Left colon (tissue), 2 donors: ENCODE measurements at regions not wholly inside any gene's neighbourhood (a gene's known extent, or its start where the extent isn't known, plus 50 kb on each side); places are given as distances from the start of the nearest gene placed in this dataset.
"Not testable (repeated sequence)": the region's sequence is repeated elsewhere in the genome, so short reads cannot be mapped to it uniquely, and the experiment has no call there.

Source experiments
- ATAC-seq: fragments of 200-7000 bp; cut with Tn5 transposase; one replicate; pipeline ENCODE4 v1.9.1; 2020; ENCODE audit warnings: mild to moderate bottlenecking, moderate library complexity
- DNase-seq, 2 donors: peaks; one replicate each; pipeline ENCODE4 v3.0.0-alpha.2; 2020
- intact Hi-C, 2 donors: fragments of 100-400 bp; cut with DNase I in 1 of 2; cut with micrococcal nuclease in 1 of 2; formaldehyde crosslinking; loops; one replicate each; pipeline versions ENCODE4 v1.11.2 to v1.14.0; 2022; cut with DNase I, micrococcal nuclease
- donor health status: DM: no; HTN: no; CAD: no.
- donor health status: DM: yes; HTN: yes; CAD: no.

DNA sequence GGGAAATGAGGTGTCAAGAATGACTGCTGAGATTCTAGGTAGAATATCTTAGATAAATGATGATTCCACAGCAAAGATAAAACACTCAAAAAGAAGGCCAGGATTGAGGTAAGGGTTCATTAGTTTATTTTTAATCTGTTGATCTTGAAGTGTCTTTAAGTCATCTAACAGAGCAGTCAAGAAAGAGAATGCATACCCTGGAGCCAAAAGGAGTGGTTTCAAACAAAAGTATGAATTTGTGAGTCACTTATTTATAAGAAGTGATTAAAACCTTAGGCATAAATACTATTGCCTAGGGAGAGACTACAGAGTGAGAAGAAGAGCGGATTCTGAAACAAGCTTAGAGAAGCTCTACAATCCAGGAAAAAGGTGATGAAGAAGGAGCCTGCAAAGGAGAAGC, 541.0 kb downstream of the DTWD2 start:
- intact Hi-C loops, result no loop called here

DNA sequence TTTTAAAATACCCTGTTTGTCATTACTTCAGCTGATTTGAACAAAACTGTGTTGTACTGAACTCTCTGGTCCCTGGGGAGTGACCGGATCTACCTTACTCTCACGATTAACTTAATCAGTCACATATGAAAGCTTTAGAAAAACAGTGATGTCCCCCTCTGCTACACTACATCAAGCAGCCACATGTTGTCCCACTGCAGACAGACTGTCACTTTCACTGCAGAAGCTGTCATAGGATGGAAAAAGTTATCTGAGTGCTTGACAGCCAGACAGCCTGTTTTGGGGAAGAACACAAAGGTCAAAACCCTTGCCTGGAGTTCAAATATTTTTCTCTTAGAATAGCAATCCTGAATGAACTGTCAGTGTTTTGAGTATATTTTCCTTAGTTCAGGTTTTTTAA, 546.4 kb downstream of the DTWD2 start:
- intact Hi-C loops, result no loop called here
- ATAC-seq (no peak), DNase-seq (no peak)

More for the DNA sequence above, 541.0 kb downstream of the DTWD2 start:
- DNase-seq (no peak), ATAC-seq (no peak)

DNA sequence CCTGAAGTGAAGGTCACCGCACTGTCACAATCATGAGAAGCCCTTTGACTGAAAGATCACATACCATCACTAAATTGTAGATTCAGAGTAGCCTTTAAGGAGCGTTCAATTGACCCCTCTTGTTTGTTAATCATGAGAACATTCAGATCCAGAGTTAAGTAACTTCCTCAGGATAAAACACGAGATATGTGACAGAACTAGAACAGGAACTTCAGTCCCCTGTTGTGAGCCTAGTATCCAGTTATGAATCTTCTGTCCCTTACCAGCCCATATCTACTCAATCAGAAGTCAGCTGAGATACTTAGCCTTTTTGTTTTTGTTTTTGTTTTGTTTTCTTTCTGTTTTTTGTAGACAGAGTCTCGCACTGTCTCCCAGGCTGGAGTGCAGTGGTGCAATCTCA, 547.3 kb downstream of the DTWD2 start:
- no peak for DNase-seq
- intact Hi-C loops, result no loop called here
- no peak for ATAC-seq

DNA sequence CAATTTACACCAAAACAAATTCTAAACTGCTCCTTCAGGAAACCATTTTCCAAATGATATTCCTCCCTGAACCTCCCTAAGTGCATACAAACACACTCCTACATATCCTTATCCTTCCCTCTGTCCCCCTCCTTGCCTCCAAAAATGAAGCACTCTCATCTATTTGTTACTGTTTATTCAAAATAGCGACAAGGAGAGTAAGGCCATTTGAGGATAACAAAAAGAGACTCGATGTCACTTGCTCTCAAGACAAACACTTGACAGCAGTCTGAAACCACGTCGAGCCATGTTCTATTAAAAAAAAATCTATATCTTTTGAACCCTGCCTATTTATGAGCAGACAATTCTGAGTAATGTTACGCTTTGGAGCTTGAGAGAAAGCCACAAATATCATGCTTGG, 547.9 kb downstream of the DTWD2 start:
- intact Hi-C loops, result no loop called here
- ATAC-seq (no peak), DNase-seq (no peak)

DNA sequence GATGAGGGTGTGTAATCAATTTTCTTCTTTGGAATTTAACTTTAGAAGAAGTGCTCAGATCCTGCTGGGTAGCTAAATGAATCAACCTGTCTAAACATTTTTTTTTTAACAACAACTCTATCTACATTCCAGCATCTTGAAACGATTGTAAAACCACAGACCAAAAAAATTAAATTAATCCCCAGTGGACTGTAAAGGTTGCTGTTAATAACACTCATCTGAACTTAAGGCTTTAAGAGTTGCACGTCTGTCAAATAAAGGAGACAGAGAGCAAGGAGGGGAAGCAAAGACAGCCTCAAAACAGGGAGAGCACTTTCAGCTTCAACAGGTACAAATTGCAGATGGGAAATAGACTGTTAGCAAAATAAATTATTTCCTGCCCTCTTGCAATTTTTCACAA, 548.5 kb downstream of the DTWD2 start:
- DNase-seq (no peak), ATAC-seq (no peak)
- intact Hi-C loops, result no loop called here

DNA sequence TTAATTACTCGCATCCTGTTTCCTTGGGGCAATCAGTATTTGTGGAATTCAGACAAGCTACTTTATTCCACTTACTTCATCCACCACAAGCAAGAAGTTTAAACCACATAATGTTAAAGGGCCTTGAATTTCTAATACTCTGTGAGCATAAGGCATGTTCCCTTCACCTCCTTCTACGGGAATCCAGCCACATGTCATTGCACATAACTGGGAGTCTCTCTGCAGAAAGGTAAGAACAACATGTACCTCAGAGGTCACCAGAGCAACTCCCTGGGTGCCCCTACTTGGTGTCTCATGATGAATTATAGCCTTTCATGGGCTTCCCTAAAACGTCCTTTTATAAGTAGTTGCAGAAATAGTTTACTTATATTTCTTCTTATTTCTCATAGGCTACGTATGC, 553.2 kb downstream of the DTWD2 start:
- intact Hi-C loops, result no loop called here
- ATAC-seq, result no peak

DNA sequence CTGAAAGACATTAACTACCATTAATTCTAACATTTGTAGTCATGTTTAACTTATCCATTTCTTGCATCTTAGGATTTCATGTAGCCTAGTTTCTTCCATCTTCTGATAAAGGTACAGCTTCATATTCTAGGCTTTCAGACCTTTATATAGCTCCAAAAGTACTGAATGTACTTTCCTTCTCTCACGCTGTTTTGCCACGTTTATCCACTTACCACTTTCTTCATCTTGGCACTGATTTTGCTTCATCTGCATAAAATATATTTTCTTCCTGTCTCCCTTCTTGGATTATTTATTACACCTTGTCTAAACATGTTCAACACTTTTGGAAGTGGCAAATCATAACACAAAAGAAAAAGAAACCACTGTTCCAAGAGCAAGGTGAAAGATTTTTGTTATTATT, 553.8 kb downstream of the DTWD2 start:
- DNase-seq, result no peak
- intact Hi-C loops, result no loop called here
- no peak for ATAC-seq

More for the DNA sequence above, 553.2 kb downstream of the DTWD2 start:
- no peak for DNase-seq

DNA sequence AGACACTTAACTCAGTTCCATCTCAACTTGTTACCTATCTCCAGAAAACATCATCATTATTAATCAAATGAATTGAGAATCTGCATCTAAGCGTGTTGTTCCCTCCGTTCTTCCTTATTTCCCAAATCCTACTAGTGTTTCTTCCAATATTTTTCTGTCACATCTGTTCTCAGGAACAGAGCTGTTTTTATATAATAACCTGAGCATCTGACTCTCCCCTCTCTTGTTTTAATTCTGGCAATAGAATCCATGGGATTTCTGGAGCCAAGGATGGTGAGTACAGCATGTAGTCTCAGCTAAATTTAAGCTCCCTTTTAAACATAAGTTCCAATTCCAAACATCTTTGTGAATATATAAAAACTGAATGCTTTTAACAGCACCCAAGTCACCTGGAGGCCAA, 558.3 kb downstream of the DTWD2 start:
- DNase-seq (no peak), ATAC-seq (no peak)
- intact Hi-C loops, result no loop called here

DNA sequence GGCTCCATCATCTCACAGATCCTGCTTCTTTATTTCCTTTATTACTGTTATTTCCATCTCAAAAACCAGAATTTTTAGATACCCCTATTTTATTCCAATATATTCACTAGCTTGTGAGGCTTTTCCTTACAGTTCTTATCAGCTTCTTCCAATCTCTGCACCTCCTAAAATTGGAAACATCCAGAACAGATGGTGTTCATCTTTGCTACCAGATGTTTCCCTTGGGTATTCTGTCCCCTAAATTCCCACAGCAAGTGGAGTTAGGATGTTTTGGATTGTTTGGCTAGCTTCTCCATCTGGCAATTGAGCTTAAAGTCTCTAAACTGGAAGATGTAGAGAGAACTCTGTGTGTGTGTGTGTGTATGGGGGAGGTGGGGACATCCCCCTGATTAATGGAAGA, 580.4 kb downstream of the DTWD2 start:
- DNase-seq (no peak), ATAC-seq (no peak)
- intact Hi-C loops, result no loop called here

DNA sequence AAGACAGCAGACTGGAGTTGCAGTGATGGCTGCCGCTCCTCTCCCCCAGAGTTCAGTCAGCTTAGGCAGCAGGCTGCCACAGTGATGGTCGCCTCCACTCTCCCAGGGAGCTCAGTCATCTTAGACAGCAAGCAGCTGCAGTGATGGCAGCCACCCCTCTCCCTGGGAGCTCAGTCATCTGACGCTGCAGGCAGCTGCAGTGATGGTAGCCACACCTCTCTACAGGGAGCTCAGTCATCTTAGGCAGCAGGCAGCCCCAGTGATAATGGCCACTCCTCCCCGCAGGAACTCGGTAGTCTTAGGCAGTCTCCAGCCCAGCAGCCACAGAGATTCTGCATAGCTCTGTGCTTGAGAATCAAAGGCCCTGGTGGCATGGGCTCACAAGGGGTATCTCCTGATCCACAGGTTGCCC, 582.7 kb downstream of the DTWD2 start:
- no peak for DNase-seq
- no peak for ATAC-seq
- intact Hi-C loops, result no loop called here

DNA sequence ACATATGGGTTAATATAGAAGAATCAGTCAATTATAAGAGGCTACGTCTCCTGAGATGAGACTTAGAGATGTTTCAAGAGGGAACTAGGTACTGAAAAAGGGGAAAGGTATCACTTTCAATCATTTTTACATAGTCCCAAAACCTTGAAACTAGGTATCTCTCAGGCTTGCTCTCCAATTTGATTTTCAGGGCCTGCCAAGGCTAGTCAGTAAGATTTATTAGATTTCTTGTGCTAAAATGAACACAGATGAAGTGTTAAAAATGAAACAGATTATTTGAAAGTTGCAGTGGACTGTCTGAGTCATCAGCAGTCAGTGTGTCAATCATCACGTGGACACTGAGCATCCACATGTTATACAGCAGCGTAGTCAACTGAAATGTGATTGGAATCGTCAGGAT, 591.1 kb downstream of the DTWD2 start:
- no peak for ATAC-seq
- no peak for DNase-seq
- intact Hi-C loops, result no loop called here

DNA sequence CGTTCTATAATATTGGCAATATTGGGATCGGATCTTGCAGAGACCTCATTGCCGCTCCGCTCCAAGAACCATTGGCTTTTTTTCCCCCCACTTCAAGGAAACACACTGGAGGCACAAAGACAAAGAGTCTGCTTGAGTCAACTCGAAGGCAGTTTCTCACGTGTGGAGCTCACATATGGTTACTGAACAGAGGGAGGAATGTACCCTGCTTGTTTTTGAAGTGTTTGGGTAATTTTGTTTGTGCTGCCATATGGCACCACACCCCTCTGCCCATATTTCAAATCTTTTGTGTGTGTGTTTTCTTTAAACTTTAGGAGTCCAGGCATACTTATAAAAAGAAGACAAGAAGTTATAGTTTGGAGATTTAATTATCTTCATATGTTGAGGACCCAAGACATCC, 595.9 kb downstream of the DTWD2 start:
- intact Hi-C loops, result no loop called here
- no peak for ATAC-seq
- DNase-seq, result no peak

DNA sequence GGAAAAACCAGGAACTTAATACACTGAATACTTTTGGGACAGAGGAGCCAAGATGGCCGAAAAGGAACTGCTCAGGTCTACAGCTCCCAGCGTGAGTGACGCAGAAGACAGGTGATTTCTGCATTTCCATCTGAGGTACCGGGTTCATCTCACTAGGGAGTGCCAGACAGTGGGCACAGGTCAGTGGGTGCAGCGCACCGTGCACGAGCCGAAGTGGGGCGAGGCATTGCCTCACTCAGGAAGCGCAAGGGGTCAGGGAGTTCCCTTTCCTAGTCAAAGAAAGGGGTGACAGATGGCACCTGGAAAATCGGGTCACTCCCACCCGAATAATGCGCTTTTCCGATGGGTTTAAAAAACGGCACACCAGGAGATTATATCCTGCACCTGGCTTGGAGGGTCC, 605.4 kb downstream of the DTWD2 start:
- intact Hi-C loops, ATAC-seq: not testable (repeated sequence)

DNA sequence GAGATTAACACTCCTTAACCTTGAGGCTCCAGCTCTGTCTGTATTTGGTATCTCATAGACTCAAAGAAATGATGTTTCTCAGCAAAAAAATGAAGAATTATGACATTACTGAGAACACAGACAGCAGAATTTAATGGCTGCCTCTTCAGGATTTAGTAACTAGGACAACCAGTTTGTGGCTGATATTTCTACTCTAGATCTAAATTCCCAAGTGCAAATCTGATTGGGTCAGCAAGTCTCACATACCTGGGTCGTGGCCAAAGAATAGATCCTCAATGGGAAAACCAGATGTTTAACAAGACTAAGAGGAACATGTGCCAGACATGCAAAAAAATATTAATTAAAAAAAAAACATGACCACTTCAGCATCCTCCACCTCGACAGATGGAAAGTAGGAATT, 608.9 kb downstream of the DTWD2 start:
- intact Hi-C loops, result no loop called here

More for the DNA sequence above, 605.4 kb downstream of the DTWD2 start:
- DNase-seq, result not testable (repeated sequence)

DNA sequence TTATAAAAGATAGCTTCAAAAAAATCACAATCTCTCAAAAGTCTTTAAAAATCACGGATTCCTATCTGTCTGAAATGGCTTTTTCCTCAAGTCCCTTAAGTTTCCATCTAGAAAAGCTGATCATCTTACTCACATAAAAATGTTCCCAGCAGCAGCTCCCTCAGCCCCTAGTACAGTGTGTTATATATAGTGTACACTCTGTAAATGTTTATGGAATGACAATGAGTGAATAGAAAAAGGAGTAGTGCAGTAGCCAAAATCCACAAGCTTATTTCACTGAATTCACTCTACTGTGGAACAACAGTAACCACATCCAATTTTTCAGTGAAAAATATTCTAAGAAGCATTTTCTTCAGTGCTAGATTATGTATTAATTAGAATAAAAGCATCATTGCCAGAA, 609.4 kb downstream of the DTWD2 start:
- DNase-seq, result no peak
- intact Hi-C loops, result no loop called here
- no peak for ATAC-seq

More for the DNA sequence above, 608.9 kb downstream of the DTWD2 start:
- DNase-seq, result no peak
- ATAC-seq, result no peak

DNA sequence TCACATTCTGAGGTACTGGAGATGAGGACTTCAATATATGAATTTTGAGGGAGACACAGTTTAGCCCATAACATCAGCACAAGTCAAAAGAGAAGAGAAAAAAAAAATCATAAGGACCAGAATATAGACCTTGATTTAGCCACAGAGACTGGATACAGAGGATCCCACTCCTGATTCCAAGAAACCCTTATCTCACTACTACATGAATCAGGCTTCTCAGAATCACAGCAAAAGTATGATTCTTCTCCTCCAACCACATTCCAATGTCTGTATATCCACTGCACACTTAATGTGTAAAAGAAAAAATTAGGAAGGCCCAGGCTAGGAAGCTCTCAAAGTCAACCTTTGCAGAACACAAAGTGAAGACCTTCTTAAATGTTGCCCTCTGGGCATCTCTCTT, 610.9 kb downstream of the DTWD2 start:
- DNase-seq (no peak), ATAC-seq (no peak)
- intact Hi-C loops, result no loop called here

DNA sequence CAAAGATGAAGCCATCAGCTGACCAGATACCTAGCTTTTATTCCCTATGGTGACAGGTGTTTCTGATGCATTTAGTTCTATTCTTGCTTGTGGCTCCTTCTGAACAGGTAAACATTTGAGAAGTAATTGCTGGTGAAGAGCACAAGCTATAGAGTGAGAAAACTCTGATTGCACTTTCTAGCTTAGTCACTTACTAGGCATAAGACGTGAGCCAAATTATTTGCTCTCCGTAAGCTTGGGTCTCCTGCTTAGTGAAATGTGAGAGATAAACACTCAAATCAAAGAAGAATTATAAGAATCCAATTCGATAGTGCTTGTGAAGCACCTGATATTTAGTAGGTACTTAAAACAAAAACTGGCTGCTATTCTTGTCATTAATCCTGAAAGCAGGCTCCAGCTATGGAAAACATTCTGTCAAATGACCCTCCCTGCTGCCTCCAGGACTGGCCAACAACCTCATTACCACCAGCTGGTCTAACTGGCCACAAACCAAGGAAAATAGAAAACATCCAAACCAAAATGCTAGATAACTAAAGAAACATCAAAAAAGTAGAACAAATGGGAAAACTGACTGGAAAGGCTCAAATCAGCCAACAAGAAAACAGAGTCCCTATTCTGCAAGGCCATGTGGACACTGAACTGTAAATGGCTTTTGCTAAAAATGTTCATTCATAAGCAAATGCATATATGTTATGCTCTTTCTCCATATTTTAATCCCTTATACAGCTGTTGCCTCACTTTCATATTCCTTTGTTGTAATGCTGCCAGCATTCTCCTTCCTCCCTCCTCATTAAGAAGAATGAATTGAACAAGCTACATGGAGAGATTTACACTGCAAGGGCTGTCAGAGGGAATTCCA, 616.1 kb downstream of the DTWD2 start:
- no peak for ATAC-seq
- DNase-seq, result no peak
- intact Hi-C loops, result no loop called here

DNA sequence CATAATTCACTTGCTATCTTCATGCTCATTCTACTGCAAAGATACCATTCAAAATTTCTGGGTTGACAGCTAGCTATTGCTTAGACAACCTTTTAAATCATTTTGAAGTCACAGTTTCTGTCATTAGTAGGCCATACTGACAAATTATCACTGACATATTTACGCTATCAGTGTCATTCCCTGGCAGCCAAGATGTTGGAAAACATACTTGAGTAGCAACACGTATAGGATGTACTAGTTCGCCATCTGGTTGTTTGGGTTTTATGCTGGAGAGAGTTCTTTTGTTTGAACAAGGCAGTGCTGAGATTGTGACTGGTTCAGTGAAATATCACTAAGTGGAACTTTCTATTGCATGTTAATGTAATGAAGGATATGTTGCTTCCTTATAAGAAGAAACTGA, 621.9 kb downstream of the DTWD2 start:
- ATAC-seq (no peak), DNase-seq (no peak)
- intact Hi-C loops, result no loop called here

DNA sequence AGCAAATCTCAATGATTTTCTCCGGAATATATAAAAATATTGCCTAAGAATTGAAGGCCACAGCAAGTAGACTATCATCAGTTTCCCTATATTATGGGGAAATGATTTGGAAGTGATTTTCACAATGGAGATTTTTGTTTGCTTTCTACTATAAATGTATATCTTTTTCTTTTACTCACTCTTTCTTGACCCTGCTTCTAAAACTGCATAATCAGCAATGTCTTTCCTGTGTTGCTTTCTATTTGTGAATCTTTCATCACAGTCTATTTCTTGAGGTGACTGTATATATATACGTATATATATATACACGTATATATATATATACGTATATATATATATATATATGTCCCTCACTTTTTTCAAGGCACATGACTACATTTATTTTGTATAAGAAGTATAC, 622.6 kb downstream of the DTWD2 start:
- intact Hi-C loops, result no loop called here
- ATAC-seq (no peak), DNase-seq (no peak)

DNA sequence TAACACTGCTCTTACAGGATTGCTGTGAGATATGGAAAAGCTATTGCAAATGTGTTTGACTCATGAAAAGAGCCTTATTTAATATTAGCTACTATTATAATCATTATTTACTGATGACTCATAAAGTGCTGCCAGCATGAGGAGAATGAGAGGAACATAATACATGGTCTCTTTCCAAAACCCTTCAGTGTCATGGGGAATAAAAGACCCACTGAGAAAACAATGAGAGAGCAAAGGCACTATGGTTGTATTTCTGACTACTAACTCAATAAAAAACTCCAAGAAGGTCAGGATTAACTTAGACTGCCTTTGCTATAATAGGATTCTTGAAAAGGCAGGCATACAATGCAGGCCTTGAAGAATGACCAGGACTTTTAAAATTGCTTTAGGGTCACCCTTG, 633.5 kb downstream of the DTWD2 start:
- intact Hi-C loops, result no loop called here
- ATAC-seq (no peak), DNase-seq (no peak)

DNA sequence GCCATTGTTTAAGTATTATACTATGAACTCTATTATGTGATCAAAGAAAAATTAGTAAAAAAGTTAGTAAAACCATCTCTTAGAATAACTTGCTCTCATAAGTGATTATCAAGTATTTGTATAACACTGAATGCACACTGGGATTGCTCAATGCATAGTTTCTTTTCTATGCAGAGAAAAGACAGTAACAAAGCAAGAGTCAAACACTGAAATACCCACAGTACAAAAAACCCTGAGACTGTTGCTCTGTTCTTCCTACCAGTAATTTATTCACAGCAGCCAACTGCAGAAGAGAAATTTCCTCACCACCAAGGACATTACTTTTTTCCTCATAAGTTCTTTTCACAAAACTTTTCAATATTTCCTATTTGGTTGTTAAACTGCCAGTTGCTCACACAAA, 634.4 kb downstream of the DTWD2 start:
- intact Hi-C loops, result no loop called here
- ATAC-seq, result no peak
- no peak for DNase-seq
